GM18505 (cell line): ENCODE measurements at regions not wholly inside any gene's neighbourhood (a gene's known extent, or its start where the extent isn't known, plus 50 kb on each side); places are given as distances from the start of the nearest gene placed in this dataset.

Source experiments
- ATAC-seq: cut with Tn5 transposase; IDR thresholded peaks from one replicate; pipeline ENCODE4 v1.9.1; 2021; ENCODE audit not compliant: unreplicated experiment
- POLR2A ChIP-seq: IDR thresholded peaks from 4 replicates; pipeline ENCODE4 v1.6.1; 2011; ENCODE audit warnings: borderline replicate concordance; ENCODE audit not compliant: insufficient read depth, insufficient read length; ENCODE audit errors: extremely low read depth

DNA sequence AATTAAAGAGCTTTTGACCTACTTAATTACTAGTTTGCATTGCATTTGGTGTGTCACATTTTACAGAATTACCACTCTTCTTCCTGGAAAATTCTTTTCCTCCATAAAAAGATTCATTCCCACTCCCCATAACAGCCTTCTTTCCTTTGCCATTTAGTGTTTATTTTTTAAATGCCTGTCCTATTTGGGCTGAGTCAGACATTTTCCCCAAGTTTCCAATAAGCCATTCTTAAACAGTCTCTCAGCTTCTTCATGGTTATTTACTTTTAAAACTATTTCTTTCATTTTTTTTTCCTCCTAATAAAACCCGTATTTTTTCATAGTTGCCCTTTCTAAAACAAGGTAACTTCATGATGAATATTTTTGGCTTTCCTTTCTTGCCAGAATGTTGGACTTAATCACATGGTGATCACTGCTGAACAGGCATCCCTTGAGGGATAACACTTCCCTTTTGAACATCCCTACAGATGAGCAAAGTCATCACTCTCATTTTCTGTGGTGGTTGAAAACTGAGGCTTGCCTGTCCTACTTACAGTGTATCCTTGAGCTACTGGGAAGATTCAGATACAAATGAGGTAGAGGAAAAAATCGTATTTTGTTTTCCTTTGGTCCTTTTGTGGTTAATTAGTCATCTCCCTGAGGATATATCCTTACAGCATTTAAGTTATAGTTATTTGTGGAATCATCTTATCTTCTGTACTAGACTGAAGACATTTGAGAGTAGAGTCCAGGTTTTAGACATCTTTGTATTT lies 520.5 kb upstream of the NR3C2 start:
- TF ChIP-seq POLR2A = no peak
- ATAC-seq = no peak

- no peak for ATAC-seq
- TF ChIP-seq POLR2A = no peak
Observed at GRCh38 chr4:148961526-148961925, 519.3 kb upstream of the NR3C2 start.

- no peak for TF ChIP-seq POLR2A
- no peak for ATAC-seq
Observed at GRCh38 chr4:148958317-148958716, 516.1 kb upstream of the NR3C2 start.

DNA sequence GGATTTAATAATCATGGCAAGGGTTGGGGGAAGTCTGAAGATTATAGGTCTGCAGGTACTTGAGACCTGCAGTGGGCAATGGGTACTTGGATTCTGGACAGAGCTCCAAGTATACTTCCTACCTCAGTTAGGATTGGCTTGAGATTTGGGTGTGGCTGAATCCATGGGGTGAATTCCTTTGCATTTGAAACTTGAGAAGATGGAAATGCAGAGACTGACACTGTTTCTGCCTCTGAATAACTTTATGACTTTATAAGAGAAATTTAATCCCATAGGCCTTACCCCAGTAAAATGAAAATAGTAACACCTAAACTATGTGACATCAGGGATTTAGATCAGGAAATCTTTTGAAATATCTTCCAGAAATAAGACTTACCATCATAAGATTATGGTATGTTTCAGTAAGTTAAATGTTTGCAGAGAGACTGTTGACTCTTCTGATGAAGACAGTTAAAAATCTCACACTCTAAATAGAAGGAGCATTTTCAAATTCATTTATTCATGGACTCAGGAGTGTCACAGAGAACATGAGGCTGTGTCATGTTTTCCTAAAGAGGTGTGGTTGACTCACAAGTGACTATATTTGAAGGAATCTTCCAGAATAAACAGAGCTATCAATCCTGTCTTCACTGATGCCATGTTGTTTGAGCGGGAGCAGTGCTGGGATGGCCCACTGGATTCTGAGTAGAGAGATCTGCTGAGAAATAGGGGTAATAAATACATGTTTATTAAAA lies 513.5 kb upstream of the NR3C2 start:
- ATAC-seq = no peak
- TF ChIP-seq POLR2A = no peak

DNA sequence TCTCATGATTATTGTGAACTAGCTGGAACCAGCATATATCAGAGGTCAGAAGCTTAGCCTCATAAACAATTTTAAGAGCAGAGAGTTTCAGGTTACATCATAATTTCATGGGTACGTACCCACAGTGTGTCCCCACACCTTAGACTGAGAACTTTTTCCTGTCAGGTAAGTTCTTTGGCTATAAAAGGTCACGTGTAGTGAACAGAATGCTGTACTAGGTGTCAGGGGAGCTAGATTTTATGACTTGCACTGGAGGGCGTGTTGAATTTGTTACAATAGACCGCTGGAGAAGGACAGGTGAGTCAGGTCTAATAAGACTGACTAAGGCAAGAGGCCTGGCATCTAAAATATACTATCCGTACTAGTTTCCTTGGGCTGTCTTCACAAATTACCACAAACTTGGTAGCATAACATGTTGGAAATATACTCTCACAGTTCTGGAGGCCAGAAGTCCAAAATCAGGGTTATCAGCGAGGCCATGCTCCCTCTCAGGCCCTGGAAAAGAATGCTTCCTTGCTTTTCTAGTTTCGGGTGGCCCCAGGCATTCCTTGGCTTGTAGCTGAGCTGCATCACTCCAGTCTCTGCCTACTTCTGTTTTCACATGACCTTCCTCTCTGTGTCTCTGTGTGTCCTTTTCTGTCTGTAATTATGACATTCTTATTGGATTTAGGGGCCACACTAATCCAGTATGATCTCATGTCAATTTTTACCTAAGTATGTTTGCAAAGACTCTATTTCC lies 512.0 kb upstream of the NR3C2 start:
- no peak for ATAC-seq
- no peak for TF ChIP-seq POLR2A

DNA sequence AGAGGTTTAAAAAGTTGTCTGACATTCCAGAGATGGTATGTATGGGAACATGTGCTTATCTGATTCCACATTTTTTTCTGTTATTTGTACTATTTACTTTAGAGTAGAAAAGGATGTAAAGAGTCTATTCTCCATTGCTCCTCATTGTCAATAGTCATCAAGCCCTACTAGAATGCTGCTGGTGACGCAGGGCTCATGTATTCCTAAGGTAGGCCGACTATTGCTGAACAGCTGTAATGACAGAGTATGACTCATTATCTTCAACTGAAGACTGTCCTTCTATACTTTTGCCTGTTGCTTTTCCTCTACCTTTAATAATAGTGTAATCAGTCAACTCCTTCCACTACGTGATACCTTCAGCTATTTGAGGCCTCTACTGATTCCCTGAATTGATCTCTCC lies 509.1 kb upstream of the NR3C2 start:
- no peak for TF ChIP-seq POLR2A
- ATAC-seq = no peak

DNA sequence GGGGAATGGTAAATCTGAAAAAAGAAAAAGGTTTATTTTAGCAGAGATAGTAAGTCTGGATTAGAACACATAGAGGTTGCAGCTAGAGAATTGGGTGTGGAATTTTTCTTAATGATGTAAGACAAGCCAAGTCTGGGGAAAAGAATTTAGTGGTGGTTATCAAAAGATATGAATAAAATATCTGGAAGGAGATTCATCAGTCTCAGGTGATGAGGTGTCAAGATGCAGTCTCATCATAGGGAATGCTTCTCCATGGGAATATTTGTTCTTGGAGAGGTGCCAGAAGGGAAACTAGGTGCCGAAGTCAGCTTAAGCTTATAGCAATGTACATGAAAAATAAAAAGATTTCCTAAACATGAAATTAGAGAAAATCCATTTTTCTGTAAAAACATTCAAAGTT lies 504.1 kb upstream of the NR3C2 start:
- no peak for TF ChIP-seq POLR2A
- ATAC-seq = no peak

GRCh38 chr4:148944839-148945219 lies 502.6 kb upstream of the NR3C2 start:
- no peak for ATAC-seq

DNA sequence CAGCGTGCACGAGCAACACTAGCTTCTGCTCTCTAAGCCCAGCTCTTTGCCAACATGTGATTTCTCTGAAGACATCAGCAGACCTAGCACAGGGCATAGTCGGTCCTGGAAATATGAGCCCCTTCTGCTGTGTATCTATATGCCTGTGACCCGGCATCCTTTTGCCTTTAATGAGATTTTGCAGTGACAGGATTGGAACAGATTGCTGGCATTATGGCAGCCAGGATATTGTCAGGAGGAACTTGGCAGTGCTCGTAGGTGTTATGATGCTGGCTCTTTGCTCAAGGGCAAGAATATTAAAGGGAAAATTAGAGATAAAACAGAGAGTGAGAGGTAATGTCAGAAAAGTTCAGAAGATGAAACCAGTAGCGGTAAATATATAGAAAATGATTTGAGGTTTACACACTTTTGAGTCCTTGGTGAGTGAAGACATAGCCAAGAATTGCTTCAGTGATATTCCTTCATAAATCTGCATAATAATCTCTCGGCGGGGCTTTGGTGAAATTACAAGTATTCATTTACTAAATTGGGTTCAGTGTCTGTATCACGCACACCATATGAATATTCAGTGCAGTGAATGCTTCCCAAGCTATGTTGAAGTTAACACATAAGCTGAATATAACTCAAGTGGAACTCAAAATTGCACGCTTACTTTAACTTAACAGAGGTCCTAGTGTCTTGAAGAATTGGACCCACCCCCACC lies 502.1 kb upstream of the NR3C2 start:
- TF ChIP-seq POLR2A = no peak

More at GRCh38 chr4:148944839-148945219, 502.6 kb upstream of the NR3C2 start:
- no peak for TF ChIP-seq POLR2A

GRCh38 chr4:148934926-148935578 lies 492.8 kb upstream of the NR3C2 start:
- TF ChIP-seq POLR2A = no peak

More for the DNA sequence above, 502.1 kb upstream of the NR3C2 start:
- ATAC-seq = no peak

DNA sequence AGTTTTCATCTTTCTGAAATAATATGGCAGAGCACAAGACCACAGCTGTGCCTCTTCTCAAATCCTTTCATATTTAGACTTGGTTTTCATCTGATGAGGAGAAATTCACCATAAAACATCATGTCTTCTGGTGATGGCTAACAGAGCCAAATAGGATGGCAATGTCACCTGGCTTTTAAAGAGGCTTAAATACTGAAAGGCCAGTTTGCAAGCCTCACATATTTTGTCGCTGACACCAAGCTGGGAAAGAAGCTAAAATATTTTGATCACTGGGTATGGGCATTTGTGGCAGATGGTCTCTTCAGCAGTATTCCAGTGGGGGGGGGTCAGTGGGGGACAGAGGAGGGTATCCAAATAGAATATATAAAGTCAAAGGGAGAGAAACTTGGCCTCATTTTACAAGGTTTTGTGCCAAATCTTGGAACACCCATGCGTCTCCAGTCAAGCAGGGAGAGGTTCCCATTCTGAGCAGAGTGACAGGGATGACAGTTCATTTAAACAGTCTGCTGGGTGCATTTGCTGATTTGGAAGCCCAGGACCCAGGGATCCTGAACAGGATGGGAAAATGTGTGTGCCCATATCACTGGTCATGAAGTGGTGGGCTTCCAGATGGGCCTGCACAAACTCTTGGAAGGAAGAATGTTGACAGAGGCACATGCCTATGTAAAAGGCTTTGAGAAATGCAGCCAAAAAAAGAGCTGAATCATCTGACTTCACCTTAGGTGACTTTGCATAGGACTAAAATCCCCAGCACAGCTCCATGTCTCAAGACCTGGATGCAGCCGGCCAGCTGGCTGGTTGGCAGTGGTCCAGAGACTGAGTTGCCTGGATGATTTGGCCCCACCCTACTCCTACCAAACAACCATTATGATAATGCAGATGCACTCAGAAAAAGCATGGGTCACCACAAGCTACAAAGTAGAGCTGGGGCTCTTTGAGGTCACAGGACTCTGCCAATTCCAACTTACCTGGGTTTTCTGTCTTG lies 484.4 kb upstream of the NR3C2 start:
- no peak for ATAC-seq
- TF ChIP-seq POLR2A = no peak

More at GRCh38 chr4:148934926-148935578, 492.8 kb upstream of the NR3C2 start:
- ATAC-seq = no peak
